HG03457 (cell line): ENCODE measurements at regions not wholly inside any gene's neighbourhood (a gene's known extent, or its start where the extent isn't known, plus 50 kb on each side); places are given as distances from the start of the nearest gene placed in this dataset.
"Not testable (repeated sequence)": the region's sequence is repeated elsewhere in the genome, so short reads cannot be mapped to it uniquely, and the experiment has no call there.

Experiments used
- ATAC-seq: cut with Tn5 transposase; IDR thresholded peaks from one replicate; pipeline ENCODE4 v1.9.1; 2021; ENCODE audit warnings: moderate number of reproducible peaks; ENCODE audit not compliant: unreplicated experiment

- no peak for ATAC-seq
Observed at GRCh38 chr20:48390981-48391380, 436.8 kb downstream of the PREX1 start.

- ATAC-seq = no peak
Observed at GRCh38 chr20:48387675-48388074, 440.1 kb downstream of the PREX1 start.

DNA sequence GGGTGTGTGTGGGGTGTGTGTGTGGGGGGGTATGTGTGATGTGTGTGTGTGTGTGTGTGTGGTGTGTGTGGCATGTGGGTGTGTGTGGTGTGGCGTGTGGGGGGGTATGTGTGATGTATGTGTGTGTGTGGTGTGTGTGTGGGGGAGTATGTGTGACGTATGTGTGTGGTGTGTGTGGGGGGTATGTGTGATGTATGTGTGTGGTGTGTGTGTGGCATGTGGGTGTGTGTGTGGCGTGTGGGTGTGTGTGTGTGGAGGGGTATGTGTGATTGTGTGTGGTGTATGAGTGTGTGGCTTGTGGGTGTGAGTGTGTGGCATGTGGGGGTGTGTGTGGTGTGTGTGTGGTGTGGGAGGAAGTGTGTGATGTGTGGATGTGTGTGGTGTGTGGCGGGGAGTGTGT lies 442.3 kb downstream of the PREX1 start:
- no peak for ATAC-seq

- no peak for ATAC-seq
Observed at GRCh38 chr20:48385114-48385513, 442.7 kb downstream of the PREX1 start.

GRCh38 chr20:48384147-48384818 lies 443.5 kb downstream of the PREX1 start:
- no peak for ATAC-seq

- no peak for ATAC-seq
Observed at GRCh38 chr20:48383252-48383651, 444.5 kb downstream of the PREX1 start.

- ATAC-seq = no peak
Observed at GRCh38 chr20:48382304-48382703, 445.5 kb downstream of the PREX1 start.

DNA sequence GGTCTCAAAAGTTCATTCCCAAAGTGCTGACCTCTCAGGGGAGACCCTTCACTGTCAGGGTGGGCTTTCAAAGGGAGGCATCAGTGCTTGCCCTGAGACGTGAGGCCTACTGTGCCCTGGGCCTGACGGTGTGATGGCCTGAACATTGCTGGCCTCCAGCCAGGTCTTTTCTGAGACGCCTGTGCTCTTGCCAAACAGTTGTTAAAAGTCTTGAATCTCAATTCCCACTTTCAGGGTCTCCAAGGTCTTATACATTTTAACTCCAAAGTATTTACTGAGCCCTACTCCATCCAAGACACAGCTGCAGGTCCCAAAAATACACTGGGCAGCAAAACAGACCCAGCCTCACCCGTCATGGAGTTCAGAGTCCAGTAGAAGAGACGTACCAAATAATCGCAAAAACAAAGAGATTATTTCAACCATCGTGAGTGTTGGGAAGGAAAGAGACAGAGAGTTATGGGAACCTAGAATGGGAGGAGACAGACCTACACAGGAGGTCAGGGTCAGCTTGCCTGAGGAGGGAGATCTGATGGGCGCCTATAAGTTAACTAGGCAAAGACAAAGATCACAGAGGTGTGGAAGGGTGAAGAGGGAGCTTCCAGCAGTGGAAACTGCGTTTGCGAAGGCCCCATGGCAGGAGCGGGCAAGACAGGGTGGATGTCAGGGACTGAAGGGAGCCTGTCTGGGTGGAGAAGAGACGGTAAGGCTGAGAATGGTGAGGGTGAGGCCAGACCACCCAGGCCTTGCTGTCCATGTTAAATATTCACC lies 446.3 kb downstream of the PREX1 start:
- ATAC-seq = no peak

- ATAC-seq = no peak
Observed at GRCh38 chr20:48380661-48381060, 447.1 kb downstream of the PREX1 start.

DNA sequence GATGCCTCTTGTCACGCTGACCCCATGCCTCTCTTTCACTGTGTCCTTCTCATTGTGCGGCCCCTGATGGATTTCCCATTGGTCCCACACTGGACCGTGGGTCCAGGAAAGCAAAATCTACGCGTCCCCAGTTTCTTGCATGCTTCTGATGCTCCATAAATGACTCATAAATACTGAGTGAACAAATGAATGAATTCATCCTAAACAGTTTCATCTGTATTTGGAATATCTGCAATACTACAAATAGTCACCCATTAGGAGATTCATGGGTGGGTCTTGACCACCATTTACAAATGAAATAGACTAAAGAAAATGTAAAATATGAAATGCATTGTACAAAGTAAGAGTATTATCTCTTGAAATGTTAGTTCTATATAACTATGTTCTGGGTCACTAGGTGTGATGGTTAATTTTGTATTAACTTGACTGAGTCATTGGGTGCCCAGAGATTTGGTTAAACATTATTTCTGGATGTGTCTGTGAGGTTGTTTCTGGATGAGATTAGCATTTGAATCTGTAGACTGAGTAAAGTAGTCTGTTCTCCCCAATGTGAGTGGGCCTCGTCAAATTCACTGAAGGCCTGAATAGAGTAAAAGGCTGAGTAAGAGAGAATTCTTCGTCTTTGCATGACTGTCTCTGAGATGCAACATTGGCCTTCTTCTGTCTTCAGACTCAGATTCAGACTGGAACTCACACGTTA lies 448.7 kb downstream of the PREX1 start:
- ATAC-seq = no peak

DNA sequence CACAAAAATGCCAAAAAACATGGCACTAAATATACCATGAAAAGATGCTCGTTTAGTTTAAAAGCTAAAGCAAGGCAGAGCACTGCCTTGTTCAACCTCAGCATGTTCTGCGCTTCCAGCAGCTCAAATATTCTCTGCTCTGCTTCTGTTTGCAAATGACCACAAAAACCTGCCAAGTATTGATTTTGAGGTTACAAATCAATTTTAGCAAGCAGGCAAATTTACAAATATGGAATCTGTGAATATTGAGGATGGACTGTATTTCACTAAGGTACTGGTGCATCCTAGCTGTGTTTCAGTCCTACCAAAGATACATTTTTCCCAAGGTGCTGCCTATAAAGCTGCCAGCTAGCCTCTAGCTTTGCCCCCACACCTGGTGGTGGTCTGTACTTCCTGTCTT lies 449.9 kb downstream of the PREX1 start:
- ATAC-seq = no peak

GRCh38 chr20:48375804-48376203 lies 452.0 kb downstream of the PREX1 start:
- no peak for ATAC-seq

GRCh38 chr20:48374991-48375595 lies 452.7 kb downstream of the PREX1 start:
- ATAC-seq = no peak

DNA sequence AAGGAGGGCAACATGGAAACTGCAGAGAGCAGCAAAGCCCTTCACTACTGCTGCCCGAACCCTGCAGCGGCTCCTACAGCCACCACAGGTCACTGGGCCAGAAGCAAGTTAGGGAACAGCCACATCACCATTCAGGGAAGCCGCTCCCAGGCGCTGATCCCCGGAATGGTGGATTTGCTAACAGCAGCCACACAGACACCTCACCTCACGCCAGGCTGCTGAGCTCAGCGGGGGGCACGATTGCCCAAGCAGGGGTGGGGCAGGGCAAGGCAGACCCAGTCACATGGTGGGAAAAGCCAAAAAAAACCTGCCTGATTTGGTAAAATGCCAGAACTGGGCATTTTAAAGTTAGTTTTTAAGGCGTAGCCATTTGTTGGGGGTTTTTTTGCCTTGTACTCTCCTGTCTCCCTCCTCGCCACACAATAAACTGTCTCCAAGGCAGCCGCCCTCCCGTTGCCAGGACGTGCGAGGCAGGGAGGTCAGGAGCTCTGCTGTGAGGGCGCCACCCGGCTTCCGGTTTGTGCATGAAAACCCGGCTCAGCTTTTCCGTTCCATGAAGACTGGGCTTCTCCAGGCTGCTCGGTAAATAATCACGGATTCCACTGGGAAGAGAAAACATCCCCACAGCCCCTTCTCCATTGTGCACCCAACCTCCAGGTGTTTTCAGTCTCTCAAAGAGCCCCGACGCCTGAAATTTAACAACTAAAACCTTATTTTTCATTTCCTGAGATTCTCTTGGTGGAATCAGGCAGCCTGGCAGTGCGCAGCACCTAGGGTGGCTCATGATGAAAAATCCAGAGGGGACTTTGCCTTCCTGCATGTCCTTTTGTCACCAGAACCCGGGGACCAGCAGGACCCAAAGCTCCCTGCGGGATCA lies 453.5 kb downstream of the PREX1 start:
- ATAC-seq = not testable (repeated sequence)

DNA sequence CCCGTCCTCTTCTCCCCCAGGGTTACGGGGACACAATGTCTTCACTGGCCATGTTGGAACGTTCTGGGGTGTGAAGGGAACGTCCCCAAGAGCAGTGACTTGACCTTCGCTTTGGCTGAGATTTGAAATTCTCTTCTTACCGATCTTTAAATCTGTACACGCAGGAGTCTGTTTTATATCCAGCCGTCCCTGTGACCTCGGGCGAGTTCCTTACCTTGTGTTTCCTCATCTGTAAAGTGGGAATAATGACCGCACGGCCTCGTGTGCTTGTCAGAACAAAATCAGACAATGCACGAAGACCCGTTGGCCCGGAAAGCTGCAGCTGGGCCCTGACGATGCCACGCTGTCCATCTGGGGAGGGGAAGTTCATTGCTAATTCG lies 454.3 kb downstream of the PREX1 start:
- ATAC-seq = no peak

- not testable (repeated sequence) for ATAC-seq
Observed at GRCh38 chr20:48372851-48373554, 454.8 kb downstream of the PREX1 start.

DNA sequence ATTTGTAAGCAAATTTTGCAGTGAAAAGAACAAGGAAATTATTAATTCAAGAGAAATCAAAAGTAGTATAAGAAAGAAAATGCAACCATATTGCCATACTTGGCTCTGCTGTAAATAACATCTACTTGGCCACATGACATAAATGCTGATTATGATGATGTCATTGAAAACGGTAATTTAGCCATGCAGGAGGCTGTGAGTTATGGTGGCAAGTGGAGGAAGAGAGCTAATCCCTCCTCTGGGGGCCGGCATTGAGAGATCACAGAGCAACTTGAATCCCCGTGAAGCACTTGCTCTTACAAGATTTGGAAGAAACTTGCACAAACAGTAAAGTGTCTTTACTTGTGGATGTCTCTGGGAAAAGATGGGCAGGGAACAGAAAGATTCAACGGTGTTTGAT lies 456.6 kb downstream of the PREX1 start:
- ATAC-seq = no peak

DNA sequence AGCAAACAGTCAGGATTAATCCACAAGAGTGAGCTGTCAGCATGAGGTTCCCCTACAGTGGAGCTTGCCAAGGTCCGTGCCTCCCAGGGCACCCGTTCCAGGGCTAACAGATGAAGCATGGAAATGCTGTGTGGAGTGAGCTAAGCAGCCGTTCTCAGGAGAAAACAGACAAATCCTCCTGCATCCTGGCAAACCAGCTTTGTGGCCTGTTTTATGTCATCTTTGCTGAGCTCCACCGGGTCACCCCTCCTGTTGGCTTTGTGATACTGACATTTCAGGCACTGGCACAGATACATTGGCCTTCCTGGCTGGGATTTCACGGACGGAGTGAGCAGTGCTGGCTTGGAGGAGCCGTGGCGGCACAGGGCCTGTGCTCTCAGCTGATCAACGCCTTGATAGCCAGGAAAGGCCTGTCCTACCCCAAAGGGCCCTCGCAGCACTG lies 459.2 kb downstream of the PREX1 start:
- ATAC-seq = not testable (repeated sequence)

GRCh38 chr20:48367541-48368358 lies 460.0 kb downstream of the PREX1 start:
- not testable (repeated sequence) for ATAC-seq
